HCT116 (cell line): ENCODE measurements at regions not wholly inside any gene's neighbourhood (a gene's known extent, or its start where the extent isn't known, plus 50 kb on each side); places are given as distances from the start of the nearest gene placed in this dataset.

Experiments
- ATAC-seq: fragments of 200-7000 bp; cut with Tn5 transposase; 2 replicates; pipeline ENCODE4 v1.9.1; 2020; ENCODE audit warnings: mild to moderate bottlenecking, moderate library complexity
- BruUV-seq: library from RNA; stranded (reverse); fragments of 400-500 nt; replicated peaks from 2 replicates; lab custom pipeline; 2021; lab: Mats Ljungman, UMichigan
- CTCF ChIA-PET: fragments of 300-600 bp; sonication (Branson Sonifier 250); formaldehyde crosslinking; loops from one replicate; lab custom pipeline; 2021; ENCODE audit warnings: antibody characterized with exemption; lab: Charles Lee
- POLR2A ChIA-PET: fragments of 300-600, 350-600 bp; sonication (Branson Sonifier 250); formaldehyde crosslinking; loops from one replicate; lab custom pipeline; 2021; ENCODE audit warnings: antibody characterized with exemption; lab: Charles Lee
- RAD21 ChIA-PET, 2 experiments: fragments of 300-600 bp; sonication (Branson Sonifier 250); formaldehyde crosslinking; loops; one replicate each; lab custom pipeline; 2023; ENCODE audit warnings: low total read pairs in 2 of 2; ENCODE audit not compliant: uncharacterized antibody in 2 of 2, unreplicated experiment in 2 of 2, low non-redundant PET in 1 of 2; lab: Charles Lee
- DNase-seq: peaks from one replicate; pipeline ENCODE4 v3.0.0-alpha.2; 2010; ENCODE audit warnings: low read depth, low spot score
- H2AFZ ChIP-seq: fragments of 200-600 bp; shearing (Covaris generic), sonication (generic); 2 replicates; pipeline ENCODE4 v1.6.1; 2017; ENCODE audit warnings: low read depth, mixed run types, mixed read lengths, antibody characterized with exemption, low read length; ENCODE audit not compliant: poor library complexity, severe bottlenecking
- H3K27ac ChIP-seq: 2 replicates; pipeline ENCODE4 v1.5.1; 2012; ENCODE audit warnings: low read depth, low read length
- H3K27me3 ChIP-seq: fragments of 200-600 bp; sonication (generic); 2 replicates; pipeline ENCODE4 v1.6.1; 2016; ENCODE audit warnings: mixed run types, low read length, mixed read lengths; ENCODE audit not compliant: insufficient read depth
- H3K36me3 ChIP-seq, 2 experiments: fragments of 200-500 bp in 1 of 2; fragments of 200-600 bp in 1 of 2; sonication (Bioruptor generic) in 1 of 2; sonication (generic) in 1 of 2; 2 replicates each; pipeline versions ENCODE4 v1.5.1 to v1.6.1; 2014 to 2016; ENCODE audit warnings: low read length in 2 of 2, inconsistent platforms in 1 of 2, mixed read lengths in 1 of 2, mixed run types in 1 of 2; ENCODE audit not compliant: insufficient read depth in 2 of 2, control insufficient read depth in 1 of 2
- H3K4me1 ChIP-seq, 2 experiments: fragments of 200-600 bp in 1 of 2; sonication (generic) in 1 of 2; 2 replicates each; pipeline versions ENCODE4 v1.5.1 to v1.6.1; 2012 to 2017; ENCODE audit warnings: low read length in 2 of 2, inconsistent platforms in 1 of 2, mild to moderate bottlenecking in 1 of 2, mixed read lengths in 1 of 2, mixed run types in 1 of 2, moderate library complexity in 1 of 2; ENCODE audit not compliant: insufficient read depth in 2 of 2, control insufficient read depth in 1 of 2
- H3K4me2 ChIP-seq: fragments of 200-600 bp; sonication (generic); 2 replicates; pipeline ENCODE4 v1.6.1; 2017; ENCODE audit warnings: mixed run types, low read length, mixed read lengths
- H3K4me3 ChIP-seq, 2 experiments: fragments of 200-600 bp in 1 of 2; sonication (generic) in 1 of 2; replicated peaks in 1 of 2; 2 replicates each; pipeline ENCODE4 v1.5.1; 2011 to 2016; ENCODE audit warnings: low read length in 2 of 2, control low read depth in 1 of 2, low read depth in 1 of 2, mild to moderate bottlenecking in 1 of 2, mixed read lengths in 1 of 2, mixed run types in 1 of 2
- H3K79me2 ChIP-seq: fragments of 200-600 bp; sonication (generic); 2 replicates; pipeline ENCODE4 v1.6.1; 2017; ENCODE audit warnings: mild to moderate bottlenecking, mixed run types, low read length, moderate library complexity, mixed read lengths; ENCODE audit not compliant: insufficient read depth
- H3K9ac ChIP-seq: fragments of 200-600 bp; sonication (generic); 2 replicates; pipeline ENCODE4 v1.6.1; 2016; ENCODE audit warnings: low read length, mixed read lengths
- H3K9me2 ChIP-seq: fragments of 200-600 bp; sonication (generic), shearing (Covaris generic); 2 replicates; pipeline ENCODE4 v1.6.1; 2017; ENCODE audit warnings: mixed run types, mild to moderate bottlenecking, moderate library complexity; ENCODE audit not compliant: insufficient read depth
- H3K9me3 ChIP-seq, 2 experiments: fragments of 200-500 bp in 1 of 2; fragments of 200-600 bp in 1 of 2; sonication (Bioruptor generic) in 1 of 2; sonication (generic) in 1 of 2; 2 replicates each; pipeline ENCODE4 v1.6.1; 2014 to 2017; ENCODE audit warnings: low read length in 2 of 2, mixed read lengths in 2 of 2, inconsistent platforms in 1 of 2, low read depth in 1 of 2, mild to moderate bottlenecking in 1 of 2, mixed run types in 1 of 2, moderate library complexity in 1 of 2; ENCODE audit not compliant: control insufficient read depth in 1 of 2, insufficient read depth in 1 of 2
- H4K20me1 ChIP-seq: fragments of 200-600 bp; sonication (generic), shearing (Covaris generic); 2 replicates; pipeline ENCODE4 v1.6.1; 2017; ENCODE audit warnings: mixed run types, mild to moderate bottlenecking, moderate library complexity; ENCODE audit not compliant: insufficient read depth
- ATF3 ChIP-seq: IDR thresholded peaks from 2 replicates; pipeline ENCODE4 v1.6.1; 2012
- CEBPB ChIP-seq: IDR thresholded peaks from 2 replicates; pipeline ENCODE4 v1.6.1; 2012; ENCODE audit warnings: low read depth
- CTCF ChIP-seq, 3 experiments: fragments of 200-600 bp in 1 of 3; sonication (generic) in 1 of 3; IDR thresholded peaks in 2 of 3; conservative IDR thresholded peaks in 1 of 3; 2 replicates each; pipeline ENCODE4 v1.5.1; 2012 to 2017; ENCODE audit warnings: low read depth in 2 of 3, low read length in 2 of 3, antibody characterized with exemption in 1 of 3, borderline replicate concordance in 1 of 3, control low read depth in 1 of 3, mild to moderate bottlenecking in 1 of 3, mixed read lengths in 1 of 3, mixed run types in 1 of 3, moderate library complexity in 1 of 3; ENCODE audit not compliant: insufficient read depth in 1 of 3
- EGR1 ChIP-seq: IDR thresholded peaks from 2 replicates; pipeline ENCODE4 v1.6.1; 2012; ENCODE audit warnings: low read depth
- ELF1 ChIP-seq: IDR thresholded peaks from 2 replicates; pipeline ENCODE4 v1.6.1; 2012; ENCODE audit warnings: low read depth, borderline replicate concordance
- EZH2phosphoT487 ChIP-seq: fragments of 200-600 bp; IDR thresholded peaks from 2 replicates; pipeline ENCODE4 v1.6.1; 2018; ENCODE audit warnings: antibody characterized with exemption, borderline replicate concordance
- FOSL1 ChIP-seq: IDR thresholded peaks from 2 replicates; pipeline ENCODE4 v1.6.1; 2012; ENCODE audit warnings: low read depth
- JUND ChIP-seq: IDR thresholded peaks from 2 replicates; pipeline ENCODE4 v1.6.1; 2012
- MAX ChIP-seq: IDR thresholded peaks from 2 replicates; pipeline ENCODE4 v1.6.1; 2012
- POLR2A ChIP-seq: IDR thresholded peaks from 2 replicates; pipeline ENCODE4 v1.7.0; 2011; ENCODE audit warnings: borderline replicate concordance; ENCODE audit not compliant: insufficient read depth, insufficient read length; ENCODE audit errors: extremely low read depth
- RAD21 ChIP-seq: IDR thresholded peaks from 2 replicates; pipeline ENCODE4 v1.6.1; 2012; ENCODE audit warnings: low read depth, mild to moderate bottlenecking
- SP1 ChIP-seq: IDR thresholded peaks from 2 replicates; pipeline ENCODE4 v1.6.1; 2012; ENCODE audit warnings: low read depth
- TCF7L2 ChIP-seq: IDR thresholded peaks from 2 replicates; pipeline ENCODE4 v1.7.0; 2011; ENCODE audit warnings: borderline replicate concordance, inconsistent platforms; ENCODE audit not compliant: insufficient read depth, insufficient read length; ENCODE audit errors: extremely low read depth
- YY1 ChIP-seq: IDR thresholded peaks from 2 replicates; pipeline ENCODE4 v1.6.1; 2011; ENCODE audit warnings: low read length, low read depth, moderate library complexity, mild to moderate bottlenecking; ENCODE audit not compliant: insufficient replicate concordance; ENCODE audit errors: extremely low read depth
- ZBTB33 ChIP-seq: IDR thresholded peaks from 2 replicates; pipeline ENCODE4 v1.6.1; 2011; ENCODE audit warnings: mild to moderate bottlenecking, low read length, moderate library complexity; ENCODE audit not compliant: insufficient replicate concordance; ENCODE audit errors: extremely low read depth
- ZFX ChIP-seq: fragments of 450-650 bp; IDR thresholded peaks from 2 replicates; pipeline ENCODE4 v1.6.1; 2017
- ZNF274 ChIP-seq: fragments of 200-500 bp; sonication (Bioruptor generic); IDR thresholded peaks from 2 replicates; pipeline ENCODE4 v1.6.1; 2014; ENCODE audit warnings: mild to moderate bottlenecking, low read depth, low read length, inconsistent platforms
- intact Hi-C: fragments of 100-400 bp; cut with micrococcal nuclease; formaldehyde crosslinking; loops from 2 replicates; pipeline ENCODE4 v1.10.0; 2022

- RAD21 ChIA-PET: no interaction called here
- DNase-seq (no peak), ATAC-seq (no peak)
- POLR2A ChIA-PET: no interaction called here
- Histone ChIP-seq H3K27me3 (no peaks in the 10 kb centered on the region), H4K20me1 (no peaks in the 10 kb centered on the region), H3K4me2 (no peak overlapping the region), H3K36me3 (no peaks in the 10 kb centered on the region), H3K27ac (no peak overlapping the region), H3K9ac (no peak overlapping the region), H3K9me3 (peaks cover 0 to 16% of the 10 kb centered on the region in 2 experiments; a peak in 2 of 4 replicates), H2AFZ (no peak overlapping the region), H3K4me1 (no peaks in the 10 kb centered on the region), H3K9me2 (no peaks in the 10 kb centered on the region), H3K79me2 (no peaks in the 10 kb centered on the region), H3K4me3 (no peak overlapping the region)
- CTCF ChIA-PET: no interaction called here
- intact Hi-C loops: no loop called here
- no peak for TF ChIP-seq SP1
- TF ChIP-seq ZFX: no peak
- no peak for TF ChIP-seq ZBTB33
- TF ChIP-seq ELF1: no peak
- TF ChIP-seq ATF3: no peak
- TF ChIP-seq ZNF274: no peak
- TF ChIP-seq MAX: no peak
- no peak for TF ChIP-seq CEBPB
- no peak for TF ChIP-seq POLR2A
- TF ChIP-seq TCF7L2: no peak
- TF ChIP-seq JUND: no peak
- TF ChIP-seq EGR1: no peak
- TF ChIP-seq RAD21: no peak
- no peak for TF ChIP-seq CTCF (IDR thresholded peaks at IDR 0.05 in 2 of 3, conservative IDR thresholded peaks at IDR 0.05 in 1 of 3; ENCODE audit: borderline replicate concordance in 1 of 3, insufficient read depth in 1 of 3, low read depth in 2 of 3, low read length in 2 of 3)
- no peak for TF ChIP-seq EZH2phosphoT487
- no peak for TF ChIP-seq FOSL1
- TF ChIP-seq YY1: no peak
- no TSS peak for BruUV-seq
These were observed 1122.6 kb downstream of the FLRT2 start for GRCh38 chr14:86652526-86652925.
